PC-9 (cell line): ENCODE measurements at regions not wholly inside any gene's neighbourhood (a gene's known extent, or its start where the extent isn't known, plus 50 kb on each side); places are given as distances from the start of the nearest gene placed in this dataset.

Source experiments
- CTCF ChIP-seq: fragments of 200-600 bp; sonication (generic); conservative IDR thresholded peaks from 2 replicates; pipeline ENCODE4 v1.6.1; 2017; ENCODE audit warnings: mixed run types, antibody characterized with exemption, mild to moderate bottlenecking, moderate library complexity
- EZH2 ChIP-seq: fragments of 200-600 bp; sonication (generic); IDR thresholded peaks from 2 replicates; pipeline ENCODE4 v1.8.0; 2017; ENCODE audit warnings: antibody characterized with exemption, low read depth

DNA sequence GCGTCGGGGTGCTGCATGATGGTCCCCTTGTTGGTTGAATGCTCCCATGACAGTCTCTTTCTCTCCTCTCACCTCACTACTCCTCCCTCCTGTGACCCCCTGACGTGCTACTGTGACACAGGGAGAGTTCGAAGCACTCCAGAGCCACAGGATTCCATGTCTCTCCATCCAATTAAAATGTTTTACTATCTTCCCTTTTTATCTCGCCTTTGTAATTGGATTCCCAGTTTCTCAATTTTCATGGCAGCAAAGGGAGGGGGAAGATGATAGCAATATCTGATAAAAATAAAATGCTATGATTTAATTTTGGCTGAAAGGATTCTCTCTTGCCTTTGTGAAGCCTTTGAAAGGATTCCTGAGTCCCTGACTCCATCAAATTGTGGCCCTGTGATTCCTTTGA is 271.9 kb upstream of the SLC14A2 start:
- no peak for TF ChIP-seq CTCF
- no peak for TF ChIP-seq EZH2
